ENCODE measurements at regions not wholly inside any gene's neighbourhood (a gene's known extent, or its start where the extent isn't known, plus 50 kb on each side); places are given as distances from the start of the nearest gene placed in this dataset.

DNA sequence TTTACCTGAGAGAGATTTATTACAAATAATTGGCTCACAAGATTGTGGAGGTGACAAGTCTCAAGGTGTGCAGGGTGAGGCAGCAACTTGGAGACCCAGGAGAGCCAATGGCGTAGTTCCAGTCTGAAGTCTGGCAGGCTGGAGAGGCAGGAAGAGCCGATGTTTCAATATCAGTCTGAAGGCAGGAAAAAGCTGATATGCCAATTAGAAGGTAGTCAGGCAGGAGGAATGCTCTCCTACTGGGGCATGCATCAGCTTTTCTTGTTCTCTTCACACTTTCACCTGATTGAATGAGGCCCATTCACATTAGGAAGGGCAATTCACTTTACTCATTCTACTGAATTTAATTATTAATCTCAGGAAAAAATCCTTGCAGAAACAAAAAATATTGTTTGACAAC lies 1351.7 kb upstream of the ADGRL3 start:
- no peaks in the 10 kb centered on the region for H3K36me3 ChIP-seq (ENCODE audit: control insufficient read depth, insufficient read depth, low read length)
- TF ChIP-seq CTCF (IDR thresholded peaks at IDR 0.05; ENCODE audit: insufficient read depth, low read length, poor library complexity, severe bottlenecking): no peak
- no peak for DNase-seq (ENCODE audit: low read depth)
- H3K27me3 ChIP-seq (ENCODE audit: control insufficient read depth, insufficient read depth, low read length): no peaks in the 10 kb centered on the region
- no peak overlapping the region for H3K4me3 ChIP-seq (ENCODE audit: low read depth, low read length)

DNA sequence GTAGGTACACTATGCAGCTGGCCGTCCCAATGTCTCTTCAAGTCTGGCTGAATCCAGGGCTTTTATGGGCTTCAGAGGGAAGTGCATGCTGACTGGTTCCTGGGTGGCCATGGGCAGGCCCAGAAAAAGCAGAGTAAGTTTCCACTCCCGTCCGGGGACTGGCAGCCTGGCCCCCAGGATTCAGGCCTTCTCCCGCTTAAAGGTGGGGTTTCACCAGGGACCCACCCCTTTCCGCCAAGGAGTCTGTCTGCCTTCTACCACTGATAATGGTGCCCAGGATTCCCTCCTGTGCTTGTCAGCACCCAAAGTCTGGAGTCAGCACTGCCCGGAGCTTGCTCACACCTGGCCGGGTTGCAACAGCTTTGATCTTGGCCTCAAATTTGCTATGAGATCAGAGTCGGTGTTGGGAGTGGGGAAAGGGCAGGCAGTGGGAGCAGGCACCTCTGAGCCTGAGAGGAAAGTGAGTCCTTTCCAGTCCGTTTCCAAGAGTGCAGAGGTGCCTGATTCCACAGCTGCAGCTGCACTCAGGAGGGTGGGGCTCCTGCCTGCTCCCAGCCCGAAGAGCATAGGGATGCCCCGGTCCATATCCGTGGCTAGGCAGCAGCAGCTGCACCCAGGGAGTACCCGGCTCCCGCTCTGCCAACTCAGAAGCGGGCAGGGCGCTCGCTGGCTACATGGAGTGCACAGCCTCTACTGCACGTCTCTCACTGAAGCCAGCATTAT lies 1344.3 kb upstream of the ADGRL3 start:
- no peak for TF ChIP-seq CTCF (IDR thresholded peaks at IDR 0.05; ENCODE audit: insufficient read depth, low read length, poor library complexity, severe bottlenecking)
- no peak for DNase-seq (ENCODE audit: low read depth)
- no peaks in the 10 kb centered on the region for H3K36me3 ChIP-seq (ENCODE audit: control insufficient read depth, insufficient read depth, low read length)
- H3K4me3 ChIP-seq (ENCODE audit: low read depth, low read length): no peak overlapping the region
- H3K27me3 ChIP-seq (ENCODE audit: control insufficient read depth, insufficient read depth, low read length): no peaks in the 10 kb centered on the region

DNA sequence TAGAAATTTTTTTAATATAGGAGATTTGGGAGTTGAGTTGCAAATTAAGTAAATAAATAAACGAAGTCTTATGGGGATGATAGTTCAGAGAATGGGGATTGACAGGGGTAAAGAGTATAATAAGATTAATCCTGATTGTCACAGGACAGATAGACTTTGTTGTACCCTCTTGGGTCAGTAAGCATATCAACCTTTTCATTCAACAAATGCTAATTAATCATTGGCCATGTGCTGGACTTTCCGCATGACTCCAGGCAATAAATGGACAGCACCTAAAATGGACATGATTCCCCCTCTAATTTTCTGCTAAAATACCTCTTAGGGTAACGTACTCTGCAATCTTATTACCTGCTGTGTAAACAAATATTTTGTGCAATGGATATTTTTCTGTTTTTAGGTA lies 1331.1 kb upstream of the ADGRL3 start:
- TF ChIP-seq CTCF (IDR thresholded peaks at IDR 0.05; ENCODE audit: insufficient read depth, low read length, poor library complexity, severe bottlenecking): no peak
- no peak for DNase-seq (ENCODE audit: low read depth)
- no peaks in the 10 kb centered on the region for H3K36me3 ChIP-seq (ENCODE audit: control insufficient read depth, insufficient read depth, low read length)

DNA sequence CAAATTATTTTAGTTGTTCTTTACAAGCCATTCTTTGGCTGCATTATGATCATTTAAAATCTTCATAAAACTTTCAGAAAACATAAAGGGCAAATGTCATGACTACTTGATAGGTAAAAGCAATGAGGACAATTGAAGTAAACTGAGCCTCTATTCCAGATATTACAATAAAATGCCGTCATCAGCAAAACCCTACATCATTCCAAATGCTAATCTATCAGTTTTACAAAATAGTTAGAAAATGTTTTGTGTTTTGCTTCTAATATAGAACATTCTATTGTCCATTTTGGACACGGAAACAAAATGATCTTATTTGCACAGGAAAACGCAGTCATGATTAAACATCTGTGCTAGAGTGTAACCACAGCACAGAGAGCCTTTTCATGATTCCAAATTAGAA lies 1330.6 kb upstream of the ADGRL3 start:
- Histone ChIP-seq H3K27me3 (ENCODE audit: control insufficient read depth, insufficient read depth, low read length) (no peaks in the 10 kb centered on the region), H3K36me3 (ENCODE audit: control insufficient read depth, insufficient read depth, low read length) (no peaks in the 10 kb centered on the region), H3K4me3 (ENCODE audit: low read depth, low read length) (no peak overlapping the region)
- DNase-seq (ENCODE audit: low read depth): no peak
- no peak for TF ChIP-seq CTCF (IDR thresholded peaks at IDR 0.05; ENCODE audit: insufficient read depth, low read length, poor library complexity, severe bottlenecking)

More for the DNA sequence above, 1331.1 kb upstream of the ADGRL3 start:
- H3K27me3 ChIP-seq (ENCODE audit: control insufficient read depth, insufficient read depth, low read length): no peaks in the 10 kb centered on the region
- no peak overlapping the region for H3K4me3 ChIP-seq (ENCODE audit: low read depth, low read length)

DNA sequence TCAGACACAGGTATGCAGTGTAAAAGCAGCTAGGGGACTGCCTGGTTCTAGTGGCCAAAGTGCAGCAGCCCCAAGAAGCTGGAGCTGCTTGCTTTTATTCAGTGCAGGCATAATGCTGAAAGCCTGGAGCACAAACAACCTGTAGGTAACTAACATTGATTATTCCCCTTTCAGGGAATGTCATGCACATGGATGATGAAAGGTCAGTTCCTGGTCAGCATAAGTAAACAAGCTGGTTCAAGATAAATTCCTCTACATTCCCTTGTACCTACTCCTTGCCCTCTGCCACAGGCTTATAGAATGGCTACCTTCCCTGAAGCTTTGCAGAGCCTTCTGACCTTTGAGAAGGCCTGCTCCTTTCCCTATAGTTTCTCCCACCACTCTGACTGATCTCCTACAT lies 1318.5 kb upstream of the ADGRL3 start:
- no peak for TF ChIP-seq CTCF (IDR thresholded peaks at IDR 0.05; ENCODE audit: insufficient read depth, low read length, poor library complexity, severe bottlenecking)

GRCh38 chr4:59904331-59904730 lies 1295.8 kb upstream of the ADGRL3 start:
- no peaks in the 10 kb centered on the region for H3K36me3 ChIP-seq (ENCODE audit: control insufficient read depth, insufficient read depth, low read length)
- no peak for DNase-seq (ENCODE audit: low read depth)
- TF ChIP-seq CTCF (IDR thresholded peaks at IDR 0.05; ENCODE audit: insufficient read depth, low read length, poor library complexity, severe bottlenecking): no peak
- H3K4me3 ChIP-seq (ENCODE audit: low read depth, low read length): no peak overlapping the region
- no peaks in the 10 kb centered on the region for H3K27me3 ChIP-seq (ENCODE audit: control insufficient read depth, insufficient read depth, low read length)

More for the DNA sequence above, 1318.5 kb upstream of the ADGRL3 start:
- H3K4me3 ChIP-seq (ENCODE audit: low read depth, low read length): no peak overlapping the region
- no peaks in the 10 kb centered on the region for H3K36me3 ChIP-seq (ENCODE audit: control insufficient read depth, insufficient read depth, low read length)
- DNase-seq (ENCODE audit: low read depth): no peak
- H3K27me3 ChIP-seq (ENCODE audit: control insufficient read depth, insufficient read depth, low read length): no peaks in the 10 kb centered on the region

Measured in kidney epithelial cell (primary cell).